Mesendoderm (in vitro differentiated cells): ENCODE measurements at regions not wholly inside any gene's neighbourhood (a gene's known extent, or its start where the extent isn't known, plus 50 kb on each side); places are given as distances from the start of the nearest gene placed in this dataset.

Source experiments
- DNase-seq: peaks from one replicate; pipeline ENCODE4 v3.0.0; 2013
- H2AK5ac ChIP-seq: 2 replicates; pipeline ENCODE4 v1.6.1; 2013; ENCODE audit warnings: low read length, inconsistent platforms
- H2BK120ac ChIP-seq: 2 replicates; pipeline ENCODE4 v1.6.1; 2013; ENCODE audit warnings: low read depth, mild to moderate bottlenecking, low read length, moderate library complexity, mixed read lengths
- H2BK15ac ChIP-seq: replicated peaks from 2 replicates; pipeline ENCODE4 v1.6.1; 2013; ENCODE audit warnings: low read depth, mild to moderate bottlenecking, moderate library complexity
- H2BK5ac ChIP-seq: 2 replicates; pipeline ENCODE4 v1.6.1; 2013; ENCODE audit warnings: low read length, inconsistent platforms
- H3K18ac ChIP-seq: 2 replicates; pipeline ENCODE4 v1.6.1; 2013; ENCODE audit warnings: mild to moderate bottlenecking, low read length, mixed read lengths
- H3K23ac ChIP-seq: one replicate; pipeline ENCODE4 v1.6.1; 2013; ENCODE audit warnings: low read length
- H3K27ac ChIP-seq: 2 replicates; pipeline ENCODE4 v1.5.1; 2013; ENCODE audit warnings: low read depth, mild to moderate bottlenecking, inconsistent platforms, low read length, moderate library complexity
- H3K27me3 ChIP-seq: 2 replicates; pipeline ENCODE4 v1.6.1; 2013; ENCODE audit warnings: low read length, control low read depth, mild to moderate bottlenecking, inconsistent platforms; ENCODE audit not compliant: insufficient read depth, poor library complexity
- H3K36me3 ChIP-seq: 2 replicates; pipeline ENCODE4 v1.6.1; 2013; ENCODE audit warnings: low read length, inconsistent platforms; ENCODE audit not compliant: control insufficient read depth, insufficient read depth
- H3K4ac ChIP-seq: one replicate; pipeline ENCODE4 v1.6.1; 2013; ENCODE audit warnings: low read depth, mild to moderate bottlenecking, low read length, moderate library complexity
- H3K4me1 ChIP-seq: 2 replicates; pipeline ENCODE4 v1.6.1; 2013; ENCODE audit warnings: low read depth, low read length, inconsistent platforms; ENCODE audit not compliant: control insufficient read depth
- H3K4me2 ChIP-seq: 2 replicates; pipeline ENCODE4 v1.6.1; 2013; ENCODE audit warnings: low read length
- H3K4me3 ChIP-seq: 2 replicates; pipeline ENCODE4 v1.5.1; 2013; ENCODE audit warnings: mild to moderate bottlenecking, low read length
- H3K56ac ChIP-seq: one replicate; pipeline ENCODE4 v1.6.1; 2013; ENCODE audit warnings: low read length
- H3K79me1 ChIP-seq: 2 replicates; pipeline ENCODE4 v1.6.1; 2013; ENCODE audit warnings: low read length, inconsistent platforms
- H3K79me2 ChIP-seq: 2 replicates; pipeline ENCODE4 v1.6.1; 2013; ENCODE audit warnings: mild to moderate bottlenecking, low read length; ENCODE audit not compliant: control insufficient read depth, insufficient read depth
- H3K9ac ChIP-seq: 2 replicates; pipeline ENCODE4 v1.6.1; 2013; ENCODE audit warnings: low read length, inconsistent platforms
- H4K5ac ChIP-seq: one replicate; pipeline ENCODE4 v1.6.1; 2013; ENCODE audit warnings: low read length
- H4K8ac ChIP-seq: one replicate; pipeline ENCODE4 v1.6.1; 2013; ENCODE audit warnings: low read depth, mild to moderate bottlenecking, control low read depth, low read length, moderate library complexity
- WGBS: extraction: QIAGEN DNeasy Blood & Tissue Kit; methylation state at CpG from one replicate; pipeline ENCODE4 v1.1.7; 2013; ENCODE audit warnings: low lambda C conversion rate, missing lambda C conversion rate; ENCODE audit not compliant: insufficient coverage; ENCODE audit errors: extremely low coverage; 5-methylcytosine and 5-hydroxymethylcytosine counted together

DNA sequence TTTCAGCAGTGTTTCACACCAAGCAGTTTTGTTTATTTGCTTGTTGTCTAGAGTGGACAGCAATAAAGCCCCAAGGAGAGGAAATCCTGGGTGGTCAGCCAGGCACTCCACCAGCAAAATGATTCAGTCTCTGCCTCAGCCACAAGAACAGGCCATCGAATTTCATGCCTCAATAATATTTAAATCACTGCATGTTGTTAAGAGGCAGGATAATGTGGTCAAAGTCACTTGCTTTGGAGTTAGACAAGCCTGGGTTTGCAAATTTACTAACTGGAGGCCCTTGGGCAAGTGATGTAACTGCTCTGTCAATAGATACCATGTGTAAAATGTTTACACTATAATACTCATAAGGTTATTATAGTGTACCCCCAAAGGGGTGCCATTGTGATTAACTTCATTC, 349.6 kb downstream of the LMO4 start:
- Histone ChIP-seq H3K4me3 (no peak overlapping the region), H2BK120ac (no peak overlapping the region), H4K5ac (no peak overlapping the region), H3K4ac (no peak overlapping the region), H3K4me1 (no peaks in the 10 kb centered on the region), H4K8ac (no peak overlapping the region), H3K79me1 (no peaks in the 10 kb centered on the region), H3K27ac (no peak overlapping the region), H3K18ac (no peak overlapping the region), H3K79me2 (no peaks in the 10 kb centered on the region), H3K23ac (no peak overlapping the region), H2AK5ac (no peak overlapping the region), H3K27me3 (no peaks in the 10 kb centered on the region), H3K56ac (no peak overlapping the region), H2BK15ac (no peak overlapping the region), H3K9ac (no peak overlapping the region), H3K36me3 (no peaks in the 10 kb centered on the region), H3K4me2 (no peak overlapping the region), H2BK5ac (no peak overlapping the region)
- no CpG with 5 or more reads among the region's 1 CpG for WGBS
- DNase-seq = no peak

- Histone ChIP-seq H2BK120ac (no peak overlapping the region), H3K4me2 (no peak overlapping the region), H3K27me3 (no peaks in the 10 kb centered on the region), H4K5ac (no peak overlapping the region), H2AK5ac (no peak overlapping the region), H3K56ac (no peak overlapping the region), H2BK15ac (no peak overlapping the region), H3K27ac (no peak overlapping the region), H3K18ac (no peak overlapping the region), H3K23ac (no peak overlapping the region), H3K4me1 (no peaks in the 10 kb centered on the region), H3K4ac (no peak overlapping the region), H3K9ac (no peak overlapping the region), H3K79me2 (no peaks in the 10 kb centered on the region), H3K36me3 (no peaks in the 10 kb centered on the region), H4K8ac (no peak overlapping the region), H3K79me1 (no peaks in the 10 kb centered on the region), H3K4me3 (no peak overlapping the region), H2BK5ac (no peak overlapping the region)
- no CpG with 5 or more reads among the region's 8 CpGs for WGBS
- DNase-seq = no peak
Observed at GRCh38 chr1:87682565-87682964, 353.9 kb downstream of the LMO4 start.

- Histone ChIP-seq H3K23ac (no peak overlapping the region), H4K8ac (no peak overlapping the region), H3K27me3 (no peaks in the 10 kb centered on the region), H3K79me2 (no peaks in the 10 kb centered on the region), H2AK5ac (no peak overlapping the region), H3K4me3 (no peak overlapping the region), H3K4me2 (no peak overlapping the region), H4K5ac (no peak overlapping the region), H2BK120ac (peak overlapping the region; percentile 84), H3K4ac (no peak overlapping the region), H2BK15ac (no peak overlapping the region), H3K56ac (no peak overlapping the region), H3K79me1 (no peaks in the 10 kb centered on the region), H3K18ac (no peak overlapping the region), H3K36me3 (no peaks in the 10 kb centered on the region), H3K9ac (no peak overlapping the region), H3K27ac (no peak overlapping the region), H3K4me1 (no peaks in the 10 kb centered on the region), H2BK5ac (no peak overlapping the region)
- DNase-seq = no peak
- no CpG with 5 or more reads among the region's 4 CpGs for WGBS
Observed at GRCh38 chr1:87683196-87683956, 354.7 kb downstream of the LMO4 start.

GRCh38 chr1:87684194-87684593, 355.5 kb downstream of the LMO4 start:
- no peak overlapping the region for H3K4me2 ChIP-seq
- H2AK5ac ChIP-seq = no peak overlapping the region
- no peak overlapping the region for H4K5ac ChIP-seq
- no peaks in the 10 kb centered on the region for H3K79me1 ChIP-seq
- WGBS = no CpG with 5 or more reads among the region's 14 CpGs
- H3K23ac ChIP-seq = no peak overlapping the region
- no peaks in the 10 kb centered on the region for H3K79me2 ChIP-seq
- H3K36me3 ChIP-seq = no peaks in the 10 kb centered on the region
- H3K18ac ChIP-seq = no peak overlapping the region
- H3K9ac ChIP-seq = no peak overlapping the region
- H2BK120ac ChIP-seq = no peak overlapping the region
- no peak overlapping the region for H3K27ac ChIP-seq
- H3K27me3 ChIP-seq = no peaks in the 10 kb centered on the region
- DNase-seq = peak; percentile 34
- no peak overlapping the region for H2BK5ac ChIP-seq
- no peak overlapping the region for H4K8ac ChIP-seq
- H2BK15ac ChIP-seq = no peak overlapping the region
- H3K4ac ChIP-seq = no peak overlapping the region
- H3K4me3 ChIP-seq = no peak overlapping the region
- H3K56ac ChIP-seq = no peak overlapping the region
- no peaks in the 10 kb centered on the region for H3K4me1 ChIP-seq

- Histone ChIP-seq H3K79me1 (no peaks in the 10 kb centered on the region), H3K4me2 (no peak overlapping the region), H2BK120ac (no peak overlapping the region), H3K4ac (no peak overlapping the region), H2AK5ac (no peak overlapping the region), H3K27me3 (no peaks in the 10 kb centered on the region), H3K23ac (no peak overlapping the region), H2BK5ac (no peak overlapping the region), H3K18ac (no peak overlapping the region), H4K8ac (no peak overlapping the region), H4K5ac (no peak overlapping the region), H2BK15ac (no peak overlapping the region), H3K36me3 (no peaks in the 10 kb centered on the region), H3K56ac (no peak overlapping the region), H3K9ac (no peak overlapping the region), H3K79me2 (no peaks in the 10 kb centered on the region), H3K27ac (no peak overlapping the region), H3K4me1 (no peaks in the 10 kb centered on the region), H3K4me3 (no peak overlapping the region)
- WGBS = no CpG with 5 or more reads among the region's 6 CpGs
- DNase-seq = no peak
Observed at GRCh38 chr1:87684713-87685205, 356.1 kb downstream of the LMO4 start.
